ENCODE measurements at regions not wholly inside any gene's neighbourhood (a gene's known extent, or its start where the extent isn't known, plus 50 kb on each side); places are given as distances from the start of the nearest gene placed in this dataset.

DNA sequence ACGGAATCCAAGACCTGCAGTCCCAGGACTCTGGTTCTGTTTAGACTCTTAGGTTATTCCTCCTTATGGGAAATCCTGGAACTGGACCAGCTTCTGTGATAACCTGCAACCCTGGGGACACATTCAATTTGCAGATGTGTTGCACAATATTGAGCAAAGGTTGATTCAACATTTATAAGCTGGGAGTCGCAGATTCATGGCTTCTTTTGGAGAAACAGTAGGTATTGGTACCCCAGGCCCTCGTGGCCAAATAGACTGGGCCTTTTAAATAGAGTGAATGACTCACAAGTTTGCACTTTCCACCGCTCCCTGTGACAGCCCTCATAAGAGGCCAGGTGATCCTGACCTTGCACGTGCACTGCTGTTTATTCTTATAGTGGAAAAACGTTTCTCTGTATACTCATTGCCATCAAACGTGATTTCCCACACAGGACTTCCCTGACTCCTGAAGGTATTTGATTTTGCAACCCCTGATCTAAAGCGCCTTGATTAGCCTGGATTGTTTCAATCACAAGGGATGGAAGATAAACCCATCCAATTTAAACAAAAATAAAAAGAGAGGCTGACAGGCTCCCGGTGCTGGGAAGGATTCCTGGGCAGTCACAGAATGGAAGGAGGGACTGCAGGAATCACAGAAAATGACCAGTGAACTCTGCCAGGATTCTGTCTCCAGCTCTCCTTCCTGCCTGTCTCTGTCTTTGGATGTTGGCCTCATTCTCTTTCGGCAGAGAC, 98.0 kb downstream of the VCPKMT start:
- TF ChIP-seq, protein P1, sequence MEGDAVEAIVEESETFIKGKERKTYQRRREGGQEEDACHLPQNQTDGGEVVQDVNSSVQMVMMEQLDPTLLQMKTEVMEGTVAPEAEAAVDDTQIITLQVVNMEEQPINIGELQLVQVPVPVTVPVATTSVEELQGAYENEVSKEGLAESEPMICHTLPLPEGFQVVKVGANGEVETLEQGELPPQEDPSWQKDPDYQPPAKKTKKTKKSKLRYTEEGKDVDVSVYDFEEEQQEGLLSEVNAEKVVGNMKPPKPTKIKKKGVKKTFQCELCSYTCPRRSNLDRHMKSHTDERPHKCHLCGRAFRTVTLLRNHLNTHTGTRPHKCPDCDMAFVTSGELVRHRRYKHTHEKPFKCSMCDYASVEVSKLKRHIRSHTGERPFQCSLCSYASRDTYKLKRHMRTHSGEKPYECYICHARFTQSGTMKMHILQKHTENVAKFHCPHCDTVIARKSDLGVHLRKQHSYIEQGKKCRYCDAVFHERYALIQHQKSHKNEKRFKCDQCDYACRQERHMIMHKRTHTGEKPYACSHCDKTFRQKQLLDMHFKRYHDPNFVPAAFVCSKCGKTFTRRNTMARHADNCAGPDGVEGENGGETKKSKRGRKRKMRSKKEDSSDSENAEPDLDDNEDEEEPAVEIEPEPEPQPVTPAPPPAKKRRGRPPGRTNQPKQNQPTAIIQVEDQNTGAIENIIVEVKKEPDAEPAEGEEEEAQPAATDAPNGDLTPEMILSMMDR (IDR thresholded peaks at IDR 0.05): no peak
- intact Hi-C loops (cut with DNase I; ENCODE audit: low total_unique reads): no loop called here
- H3K4me3 ChIP-seq: no peak overlapping the region
- peaks cover 0 to 8% (median 0%) of the 10 kb centered on the region in 3 donors for H3K9me3 ChIP-seq
- DNase-seq: peak; percentile 64 to 75
- no peaks in the 10 kb centered on the region for H3K27me3 ChIP-seq
- peaks cover 2 to 57% (median 34%) of the 10 kb centered on the region in 4 donors for H3K4me1 ChIP-seq
- H3K36me3 ChIP-seq: no peaks in the 10 kb centered on the region
- peak overlapping the region; percentile 74 to 75 for H3K27ac ChIP-seq

- peaks cover 0 to 8% (median 0%) of the 10 kb centered on the region in 3 donors for H3K9me3 ChIP-seq
- intact Hi-C loops (cut with DNase I; ENCODE audit: low total_unique reads): no loop called here
- no peaks in the 10 kb centered on the region for H3K36me3 ChIP-seq
- H3K27ac ChIP-seq: peak overlapping the region; percentile 74 to 75
- TF ChIP-seq, protein P1 (IDR thresholded peaks at IDR 0.05): no peak
- DNase-seq: no peak
- H3K4me1 ChIP-seq: peaks cover 4 to 62% (median 39%) of the 10 kb centered on the region in 4 donors
- H3K4me3 ChIP-seq: no peak overlapping the region
- H3K27me3 ChIP-seq: no peaks in the 10 kb centered on the region
These were observed 97.5 kb downstream of the VCPKMT start for GRCh38 chr14:50018933-50019210.

DNA sequence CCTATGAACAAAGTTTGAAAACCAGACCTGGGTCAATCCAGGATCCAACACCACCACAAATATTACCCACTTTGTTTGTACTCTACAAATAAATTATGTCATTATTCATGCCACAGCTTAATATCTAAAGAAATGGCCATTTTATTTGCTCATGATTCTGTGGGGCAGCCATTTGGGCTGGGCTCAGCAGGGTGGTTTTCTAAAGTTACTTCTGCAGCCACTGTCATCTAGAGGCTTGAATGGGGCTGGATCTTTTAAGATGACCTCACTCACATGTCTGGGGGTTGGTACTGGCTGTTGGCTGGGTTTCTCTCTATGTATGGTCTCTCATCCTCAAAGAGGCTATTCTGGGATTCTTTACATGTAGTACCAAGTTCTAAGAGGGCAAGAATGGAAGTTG, 96.2 kb downstream of the VCPKMT start:
- no peaks in the 10 kb centered on the region for H3K27me3 ChIP-seq
- no peak overlapping the region for H3K4me3 ChIP-seq
- TF ChIP-seq, protein P1 (IDR thresholded peaks at IDR 0.05): no peak
- peaks cover 4 to 75% (median 50%) of the 10 kb centered on the region in 4 donors for H3K4me1 ChIP-seq
- intact Hi-C loops (cut with DNase I; ENCODE audit: low total_unique reads): no loop called here
- H3K36me3 ChIP-seq: no peaks in the 10 kb centered on the region
- H3K9me3 ChIP-seq: peaks cover 0 to 8% (median 0%) of the 10 kb centered on the region in 3 donors
- no peak for DNase-seq
- peak overlapping the region; percentile 74 to 75 for H3K27ac ChIP-seq

- intact Hi-C loops (cut with DNase I; ENCODE audit: low total_unique reads): no loop called here
- Histone ChIP-seq H3K36me3 (no peaks in the 10 kb centered on the region), H3K9me3 (peaks cover 0 to 11% (median 0%) of the 10 kb centered on the region in 3 donors), H3K4me1 (peaks cover 4 to 80% (median 52%) of the 10 kb centered on the region in 4 donors), H3K4me3 (no peak overlapping the region), H3K27ac (peak overlapping the region; percentile 74 to 75), H3K27me3 (no peaks in the 10 kb centered on the region)
- TF ChIP-seq, protein P1 (IDR thresholded peaks at IDR 0.05): no peak
- DNase-seq: no peak
These were observed 95.6 kb downstream of the VCPKMT start for GRCh38 chr14:50020799-50021198.

DNA sequence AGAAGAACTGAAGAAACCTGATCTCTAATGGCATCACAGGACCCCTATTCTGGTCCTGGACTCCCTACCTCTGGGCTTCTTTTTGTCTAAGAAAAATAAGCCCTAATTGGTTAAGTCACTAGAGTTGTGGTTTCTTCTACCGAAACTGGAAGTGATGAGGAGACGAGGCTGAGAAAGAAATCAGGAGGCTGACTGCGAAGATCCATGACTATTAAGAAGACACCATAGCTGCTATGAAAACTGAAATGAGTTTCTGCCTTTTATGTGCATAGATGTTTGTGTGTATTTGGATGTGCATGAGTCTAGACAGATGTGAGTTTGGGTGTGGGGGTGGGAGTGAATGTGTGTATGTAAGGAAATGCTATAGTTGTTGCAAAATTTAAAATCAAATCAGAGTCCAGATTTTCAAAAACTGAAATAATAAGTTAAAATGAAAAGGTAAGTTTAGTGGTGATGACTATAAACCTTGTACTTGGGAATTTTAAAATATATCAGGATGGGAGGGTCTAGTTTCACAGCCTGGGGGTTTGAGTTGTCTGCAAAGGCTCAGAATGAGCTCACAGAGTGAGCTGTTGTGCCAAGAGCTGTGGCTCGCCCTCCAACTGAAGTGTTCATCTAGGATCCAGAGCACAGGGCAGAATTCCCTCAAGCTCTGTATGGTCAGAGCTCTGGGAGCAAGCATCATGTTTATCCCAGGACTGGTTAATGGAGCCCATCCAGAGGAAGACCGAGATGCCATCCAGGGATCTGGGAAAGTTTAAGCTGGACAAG, 94.9 kb downstream of the VCPKMT start:
- Histone ChIP-seq H3K27ac (peak overlapping the region; percentile 74 to 75), H3K27me3 (no peaks in the 10 kb centered on the region), H3K4me3 (no peak overlapping the region), H3K4me1 (peaks cover 4 to 80% (median 52%) of the 10 kb centered on the region in 4 donors), H3K9me3 (peaks cover 0 to 16% (median 0%) of the 10 kb centered on the region in 3 donors), H3K36me3 (no peaks in the 10 kb centered on the region)
- TF ChIP-seq, protein P1 (IDR thresholded peaks at IDR 0.05): no peak
- intact Hi-C loops (cut with DNase I; ENCODE audit: low total_unique reads): no loop called here
- no peak for DNase-seq

Measured in tibial artery (tissue), 4 donors.